ENCODE measurements at regions not wholly inside any gene's neighbourhood (a gene's known extent, or its start where the extent isn't known, plus 50 kb on each side); places are given as distances from the start of the nearest gene placed in this dataset.
"Not testable (repeated sequence)": the region's sequence is repeated elsewhere in the genome, so short reads cannot be mapped to it uniquely, and the experiment has no call there.

DNA sequence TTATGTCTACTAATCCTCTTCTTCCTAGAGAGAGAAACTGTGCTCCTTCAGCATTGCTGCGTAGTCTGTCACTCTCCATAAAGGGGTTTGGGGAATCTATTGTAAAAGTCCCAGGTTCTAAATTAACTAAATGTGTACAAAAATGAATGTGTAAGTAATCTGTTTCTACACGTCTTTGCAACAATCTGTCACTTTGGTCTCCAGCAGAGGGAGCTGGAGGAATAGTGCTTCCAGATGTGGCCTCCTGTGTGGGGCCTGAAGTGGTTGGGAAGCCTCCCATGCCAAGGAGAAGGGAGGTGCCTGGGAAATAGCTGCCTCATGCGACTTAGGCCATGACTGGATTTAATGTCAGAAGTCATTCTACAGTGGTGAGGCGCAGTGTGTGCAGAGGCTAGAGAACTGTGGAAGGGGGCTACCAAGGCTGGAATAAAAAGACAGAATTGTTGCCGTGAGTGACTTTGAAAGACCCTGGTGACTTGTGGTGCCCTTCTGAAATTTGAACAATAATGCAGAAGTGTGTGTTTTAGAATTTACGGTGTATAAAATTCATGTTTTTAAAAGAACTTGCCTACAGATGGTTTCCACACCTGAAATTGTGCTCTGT is 54.5 kb upstream of the UXS1 start:
- TF ChIP-seq, protein P1, sequence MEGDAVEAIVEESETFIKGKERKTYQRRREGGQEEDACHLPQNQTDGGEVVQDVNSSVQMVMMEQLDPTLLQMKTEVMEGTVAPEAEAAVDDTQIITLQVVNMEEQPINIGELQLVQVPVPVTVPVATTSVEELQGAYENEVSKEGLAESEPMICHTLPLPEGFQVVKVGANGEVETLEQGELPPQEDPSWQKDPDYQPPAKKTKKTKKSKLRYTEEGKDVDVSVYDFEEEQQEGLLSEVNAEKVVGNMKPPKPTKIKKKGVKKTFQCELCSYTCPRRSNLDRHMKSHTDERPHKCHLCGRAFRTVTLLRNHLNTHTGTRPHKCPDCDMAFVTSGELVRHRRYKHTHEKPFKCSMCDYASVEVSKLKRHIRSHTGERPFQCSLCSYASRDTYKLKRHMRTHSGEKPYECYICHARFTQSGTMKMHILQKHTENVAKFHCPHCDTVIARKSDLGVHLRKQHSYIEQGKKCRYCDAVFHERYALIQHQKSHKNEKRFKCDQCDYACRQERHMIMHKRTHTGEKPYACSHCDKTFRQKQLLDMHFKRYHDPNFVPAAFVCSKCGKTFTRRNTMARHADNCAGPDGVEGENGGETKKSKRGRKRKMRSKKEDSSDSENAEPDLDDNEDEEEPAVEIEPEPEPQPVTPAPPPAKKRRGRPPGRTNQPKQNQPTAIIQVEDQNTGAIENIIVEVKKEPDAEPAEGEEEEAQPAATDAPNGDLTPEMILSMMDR (IDR thresholded peaks at IDR 0.05; ENCODE audit: poor library complexity, severe bottlenecking) = peak; percentile 60
- TF ChIP-seq EZH2 (IDR thresholded peaks at IDR 0.05; ENCODE audit: borderline replicate concordance, insufficient read depth, low read length, poor library complexity, severe bottlenecking); POLR2AphosphoS5 (IDR thresholded peaks at IDR 0.05); EP300 (conservative IDR thresholded peaks at IDR 0.05; ENCODE audit: poor library complexity, severe bottlenecking); TAF1 (IDR thresholded peaks at IDR 0.05; ENCODE audit: low read depth); MXI1 (conservative IDR thresholded peaks at IDR 0.05; ENCODE audit: poor library complexity, severe bottlenecking): not testable (repeated sequence)
- TF ChIP-seq, protein P2, sequence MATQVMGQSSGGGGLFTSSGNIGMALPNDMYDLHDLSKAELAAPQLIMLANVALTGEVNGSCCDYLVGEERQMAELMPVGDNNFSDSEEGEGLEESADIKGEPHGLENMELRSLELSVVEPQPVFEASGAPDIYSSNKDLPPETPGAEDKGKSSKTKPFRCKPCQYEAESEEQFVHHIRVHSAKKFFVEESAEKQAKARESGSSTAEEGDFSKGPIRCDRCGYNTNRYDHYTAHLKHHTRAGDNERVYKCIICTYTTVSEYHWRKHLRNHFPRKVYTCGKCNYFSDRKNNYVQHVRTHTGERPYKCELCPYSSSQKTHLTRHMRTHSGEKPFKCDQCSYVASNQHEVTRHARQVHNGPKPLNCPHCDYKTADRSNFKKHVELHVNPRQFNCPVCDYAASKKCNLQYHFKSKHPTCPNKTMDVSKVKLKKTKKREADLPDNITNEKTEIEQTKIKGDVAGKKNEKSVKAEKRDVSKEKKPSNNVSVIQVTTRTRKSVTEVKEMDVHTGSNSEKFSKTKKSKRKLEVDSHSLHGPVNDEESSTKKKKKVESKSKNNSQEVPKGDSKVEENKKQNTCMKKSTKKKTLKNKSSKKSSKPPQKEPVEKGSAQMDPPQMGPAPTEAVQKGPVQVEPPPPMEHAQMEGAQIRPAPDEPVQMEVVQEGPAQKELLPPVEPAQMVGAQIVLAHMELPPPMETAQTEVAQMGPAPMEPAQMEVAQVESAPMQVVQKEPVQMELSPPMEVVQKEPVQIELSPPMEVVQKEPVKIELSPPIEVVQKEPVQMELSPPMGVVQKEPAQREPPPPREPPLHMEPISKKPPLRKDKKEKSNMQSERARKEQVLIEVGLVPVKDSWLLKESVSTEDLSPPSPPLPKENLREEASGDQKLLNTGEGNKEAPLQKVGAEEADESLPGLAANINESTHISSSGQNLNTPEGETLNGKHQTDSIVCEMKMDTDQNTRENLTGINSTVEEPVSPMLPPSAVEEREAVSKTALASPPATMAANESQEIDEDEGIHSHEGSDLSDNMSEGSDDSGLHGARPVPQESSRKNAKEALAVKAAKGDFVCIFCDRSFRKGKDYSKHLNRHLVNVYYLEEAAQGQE (IDR thresholded peaks at IDR 0.05; ENCODE audit: borderline replicate concordance) = not testable (repeated sequence)
- TF ChIP-seq SMC3 (conservative IDR thresholded peaks at IDR 0.05; ENCODE audit: poor library complexity) = peak; percentile 72
- peak; percentile 52 for TF ChIP-seq RAD21 (conservative IDR thresholded peaks at IDR 0.05)

All from neural cell (in vitro differentiated cells).